Astrocyte (in vitro differentiated cells and primary cell): ENCODE measurements at regions not wholly inside any gene's neighbourhood (a gene's known extent, or its start where the extent isn't known, plus 50 kb on each side); places are given as distances from the start of the nearest gene placed in this dataset.

Experiments used
- DNase-seq: peaks from one replicate; pipeline ENCODE4 v3.0.0-alpha.2; 2010; ENCODE audit warnings: low read depth
- FAIRE-seq: peaks from 2 replicates; lab custom pipeline; 2011; peaks lifted over from hg19 to GRCh38; lab: Jason Lieb, UNC
- H2AFZ ChIP-seq: 2 replicates; pipeline ENCODE4 v1.6.0; 2012; ENCODE audit warnings: low read depth, low read length, inconsistent platforms
- H3K27ac ChIP-seq: 2 replicates; pipeline ENCODE4 v1.5.1; 2011; ENCODE audit warnings: low read depth, low read length, inconsistent platforms
- H3K27me3 ChIP-seq: 2 replicates; pipeline ENCODE4 v1.6.0; 2011; ENCODE audit warnings: low read length, inconsistent platforms; ENCODE audit not compliant: insufficient read depth
- H3K36me3 ChIP-seq: 2 replicates; pipeline ENCODE4 v1.5.1; 2011; ENCODE audit warnings: low read length, inconsistent platforms; ENCODE audit not compliant: insufficient read depth
- H3K4me1 ChIP-seq: 2 replicates; pipeline ENCODE4 v1.5.1; 2011; ENCODE audit warnings: low read length, inconsistent platforms; ENCODE audit not compliant: insufficient read depth
- H3K4me2 ChIP-seq: 2 replicates; pipeline ENCODE4 v1.6.0; 2012; ENCODE audit warnings: low read length, inconsistent platforms
- H3K4me3 ChIP-seq: 2 replicates; pipeline ENCODE4 v1.5.1; 2011; ENCODE audit warnings: low read depth, mild to moderate bottlenecking, low read length, inconsistent platforms; ENCODE audit not compliant: insufficient read depth
- H3K79me2 ChIP-seq: 2 replicates; pipeline ENCODE4 v1.6.0; 2012; ENCODE audit warnings: mild to moderate bottlenecking, low read length, inconsistent platforms; ENCODE audit not compliant: insufficient read depth
- H3K9ac ChIP-seq: 2 replicates; pipeline ENCODE4 v1.6.0; 2012; ENCODE audit warnings: mild to moderate bottlenecking, low read length, inconsistent platforms
- H3K9me3 ChIP-seq: 2 replicates; pipeline ENCODE4 v1.5.1; 2012; ENCODE audit warnings: low read depth, mild to moderate bottlenecking, low read length, inconsistent platforms; ENCODE audit not compliant: insufficient read depth
- H4K20me1 ChIP-seq: 2 replicates; pipeline ENCODE4 v1.6.0; 2012; ENCODE audit warnings: low read length, inconsistent platforms; ENCODE audit not compliant: insufficient read depth
- H3K27ac Mint-ChIP-seq: one replicate; pipeline ENCODE4 v1.8.0; 2021; ENCODE audit warnings: mild to moderate bottlenecking, mixed read lengths; ENCODE audit not compliant: unreplicated experiment
- H3K27me3 Mint-ChIP-seq: one replicate; pipeline ENCODE4 v1.8.0; 2021; ENCODE audit warnings: low read depth, mixed read lengths; ENCODE audit not compliant: unreplicated experiment
- H3K36me3 Mint-ChIP-seq: one replicate; pipeline ENCODE4 v1.8.0; 2021; ENCODE audit warnings: low read depth, mixed read lengths; ENCODE audit not compliant: unreplicated experiment
- H3K4me1 Mint-ChIP-seq: one replicate; pipeline ENCODE4 v1.8.0; 2021; ENCODE audit warnings: low read depth, mixed read lengths; ENCODE audit not compliant: unreplicated experiment
- H3K4me3 Mint-ChIP-seq: one replicate; pipeline ENCODE4 v1.8.0; 2021; ENCODE audit warnings: mild to moderate bottlenecking, moderate library complexity, mixed read lengths; ENCODE audit not compliant: unreplicated experiment
- H3K9me3 Mint-ChIP-seq: one replicate; pipeline ENCODE4 v1.8.0; 2021; ENCODE audit warnings: mild to moderate bottlenecking, mixed read lengths; ENCODE audit not compliant: unreplicated experiment
- EZH2 ChIP-seq: IDR thresholded peaks from 2 replicates; pipeline ENCODE4 v1.6.1; 2012; ENCODE audit warnings: mild to moderate bottlenecking, low read length, inconsistent platforms; ENCODE audit not compliant: insufficient read depth
- TF ChIP-seq, protein P1 (sequence below): IDR thresholded peaks from 2 replicates; pipeline ENCODE4 v1.5.1; 2011; ENCODE audit warnings: low read depth, mild to moderate bottlenecking, inconsistent platforms, low read length, moderate library complexity; ENCODE audit not compliant: insufficient read depth

DNA sequence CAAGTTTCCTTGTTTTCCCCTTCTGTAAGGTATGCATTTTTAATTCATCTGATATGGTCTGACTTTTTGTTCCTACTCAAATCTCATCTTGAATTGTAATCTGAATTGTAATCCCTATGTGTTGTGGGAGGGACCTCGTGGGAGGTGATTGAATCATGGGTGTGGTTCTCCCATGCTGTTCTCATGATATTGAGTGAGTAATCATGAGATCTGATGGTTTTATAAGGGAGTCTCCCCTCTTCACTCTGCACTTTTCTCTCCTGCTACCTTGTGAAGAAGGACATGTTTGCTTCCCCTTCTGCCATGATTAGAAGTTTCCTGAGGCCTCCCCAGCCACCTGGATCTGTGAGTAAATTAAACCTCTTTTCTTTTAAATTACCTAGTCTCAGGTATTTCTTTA lies 476.1 kb downstream of the LPIN1 start:
- Mint-ChIP-seq H3K4me3 (no peak overlapping the region), H3K9me3 (peaks cover 17% of the 10 kb centered on the region), H3K4me1 (no peaks in the 10 kb centered on the region), H3K27me3 (peaks cover 2% of the 10 kb centered on the region), H3K36me3 (peaks cover 6% of the 10 kb centered on the region), H3K27ac (no peak overlapping the region)
- no peak for DNase-seq
- Histone ChIP-seq H3K4me2 (no peak overlapping the region), H3K9me3 (peaks cover 6% of the 10 kb centered on the region), H4K20me1 (no peaks in the 10 kb centered on the region), H3K79me2 (no peaks in the 10 kb centered on the region), H3K36me3 (no peaks in the 10 kb centered on the region), H3K9ac (no peak overlapping the region), H3K27ac (no peak overlapping the region), H3K4me1 (no peaks in the 10 kb centered on the region), H2AFZ (no peak overlapping the region), H3K4me3 (no peak overlapping the region), H3K27me3 (no peaks in the 10 kb centered on the region)
- TF ChIP-seq, protein P1, sequence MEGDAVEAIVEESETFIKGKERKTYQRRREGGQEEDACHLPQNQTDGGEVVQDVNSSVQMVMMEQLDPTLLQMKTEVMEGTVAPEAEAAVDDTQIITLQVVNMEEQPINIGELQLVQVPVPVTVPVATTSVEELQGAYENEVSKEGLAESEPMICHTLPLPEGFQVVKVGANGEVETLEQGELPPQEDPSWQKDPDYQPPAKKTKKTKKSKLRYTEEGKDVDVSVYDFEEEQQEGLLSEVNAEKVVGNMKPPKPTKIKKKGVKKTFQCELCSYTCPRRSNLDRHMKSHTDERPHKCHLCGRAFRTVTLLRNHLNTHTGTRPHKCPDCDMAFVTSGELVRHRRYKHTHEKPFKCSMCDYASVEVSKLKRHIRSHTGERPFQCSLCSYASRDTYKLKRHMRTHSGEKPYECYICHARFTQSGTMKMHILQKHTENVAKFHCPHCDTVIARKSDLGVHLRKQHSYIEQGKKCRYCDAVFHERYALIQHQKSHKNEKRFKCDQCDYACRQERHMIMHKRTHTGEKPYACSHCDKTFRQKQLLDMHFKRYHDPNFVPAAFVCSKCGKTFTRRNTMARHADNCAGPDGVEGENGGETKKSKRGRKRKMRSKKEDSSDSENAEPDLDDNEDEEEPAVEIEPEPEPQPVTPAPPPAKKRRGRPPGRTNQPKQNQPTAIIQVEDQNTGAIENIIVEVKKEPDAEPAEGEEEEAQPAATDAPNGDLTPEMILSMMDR = no peak
- TF ChIP-seq EZH2 = no peak
- no peak for FAIRE-seq

DNA sequence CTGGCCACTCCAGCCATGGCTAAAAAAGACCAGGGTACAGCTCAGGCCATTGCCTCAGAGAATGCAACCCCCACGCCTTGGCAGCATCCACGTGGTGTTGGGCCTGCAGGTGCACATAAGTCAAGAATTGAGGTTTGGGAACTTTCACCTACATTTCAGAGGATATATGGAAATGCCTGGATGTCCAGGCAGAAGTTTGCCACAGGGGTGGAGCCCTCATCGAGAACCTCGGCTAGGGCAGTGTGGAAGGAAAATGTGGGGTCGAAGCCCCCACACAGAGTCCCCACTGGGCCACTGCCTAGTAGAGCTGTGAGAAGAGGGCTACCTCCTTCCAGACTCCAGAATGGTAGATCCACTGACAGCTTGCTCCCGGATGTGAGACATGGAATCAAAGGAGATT lies 477.3 kb downstream of the LPIN1 start:
- Histone ChIP-seq H3K27me3 (no peaks in the 10 kb centered on the region), H3K9ac (no peak overlapping the region), H3K4me3 (no peak overlapping the region), H3K9me3 (peaks cover 6% of the 10 kb centered on the region), H4K20me1 (no peaks in the 10 kb centered on the region), H3K4me2 (no peak overlapping the region), H3K79me2 (no peaks in the 10 kb centered on the region), H3K4me1 (peaks cover 5% of the 10 kb centered on the region), H3K27ac (no peak overlapping the region), H2AFZ (no peak overlapping the region), H3K36me3 (no peaks in the 10 kb centered on the region)
- H3K27ac Mint-ChIP-seq = no peak overlapping the region
- no peak overlapping the region for H3K4me3 Mint-ChIP-seq
- peaks cover 17% of the 10 kb centered on the region for H3K9me3 Mint-ChIP-seq
- DNase-seq = no peak
- H3K36me3 Mint-ChIP-seq = peaks cover 6% of the 10 kb centered on the region
- H3K4me1 Mint-ChIP-seq = peaks cover 6% of the 10 kb centered on the region
- no peak for FAIRE-seq
- H3K27me3 Mint-ChIP-seq = no peaks in the 10 kb centered on the region
- TF ChIP-seq, protein P1 = no peak
- TF ChIP-seq EZH2 = no peak

DNA sequence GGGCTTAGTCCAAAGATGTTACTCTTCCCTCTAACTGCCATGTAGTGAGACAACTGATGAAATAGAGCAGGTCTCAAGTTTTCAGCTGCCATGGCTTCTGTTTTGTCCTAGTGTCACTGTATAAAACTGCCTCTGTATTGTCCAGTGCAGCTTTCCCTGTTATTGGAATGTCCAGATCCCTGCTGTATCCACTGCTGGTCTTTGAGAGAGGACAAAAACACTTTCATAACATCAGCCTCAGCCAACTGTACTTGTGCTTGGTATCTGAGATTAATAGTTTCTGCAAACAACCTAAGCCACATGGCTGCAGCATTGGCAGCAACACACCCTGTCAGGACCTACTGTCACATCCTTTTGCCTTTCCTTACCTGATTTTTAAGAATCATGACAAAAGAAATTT lies 480.2 kb downstream of the LPIN1 start:
- Histone ChIP-seq H3K27ac (no peak overlapping the region), H3K9me3 (peaks cover 6% of the 10 kb centered on the region), H3K4me2 (no peak overlapping the region), H3K79me2 (no peaks in the 10 kb centered on the region), H3K36me3 (no peaks in the 10 kb centered on the region), H3K4me3 (no peak overlapping the region), H3K4me1 (peaks cover 5% of the 10 kb centered on the region), H2AFZ (no peak overlapping the region), H4K20me1 (no peaks in the 10 kb centered on the region), H3K27me3 (no peaks in the 10 kb centered on the region), H3K9ac (no peak overlapping the region)
- Mint-ChIP-seq H3K27ac (no peak overlapping the region), H3K4me1 (peaks cover 6% of the 10 kb centered on the region), H3K4me3 (no peak overlapping the region), H3K36me3 (peaks cover 6% of the 10 kb centered on the region), H3K27me3 (no peaks in the 10 kb centered on the region), H3K9me3 (peaks cover 17% of the 10 kb centered on the region)
- no peak for TF ChIP-seq EZH2
- TF ChIP-seq, protein P1 = no peak
- FAIRE-seq = no peak
- no peak for DNase-seq
